DND-41 (cell line): ENCODE measurements at regions not wholly inside any gene's neighbourhood (a gene's known extent, or its start where the extent isn't known, plus 50 kb on each side); places are given as distances from the start of the nearest gene placed in this dataset.

Experiments used
- ATAC-seq: fragments of 200-7000 bp; cut with Tn5 transposase; 3 replicates; pipeline ENCODE4 v1.9.1; 2021; ENCODE audit warnings: low read depth; ENCODE audit not compliant: insufficient read depth
- DNase-seq: peaks from one replicate; pipeline ENCODE4 v3.0.0-alpha.2; 2020
- H2AFZ ChIP-seq: 2 replicates; pipeline ENCODE4 v1.6.0; 2012; ENCODE audit warnings: low read depth, low read length
- H3K27ac ChIP-seq: 2 replicates; pipeline ENCODE4 v1.5.1; 2012; ENCODE audit warnings: low read length, inconsistent platforms
- H3K27me3 ChIP-seq: fragments of 200-600 bp; sonication (generic); 2 replicates; pipeline ENCODE4 v1.6.0; 2012; ENCODE audit warnings: low read length, mild to moderate bottlenecking, inconsistent platforms; ENCODE audit not compliant: insufficient read depth, poor library complexity
- H3K36me3 ChIP-seq: 2 replicates; pipeline ENCODE4 v1.5.1; 2012; ENCODE audit warnings: low read length, inconsistent platforms; ENCODE audit not compliant: insufficient read depth
- H3K4me1 ChIP-seq: 2 replicates; pipeline ENCODE4 v1.5.1; 2012; ENCODE audit warnings: mild to moderate bottlenecking, low read length; ENCODE audit not compliant: insufficient read depth
- H3K4me2 ChIP-seq: 2 replicates; pipeline ENCODE4 v1.6.0; 2012; ENCODE audit warnings: mild to moderate bottlenecking, moderate library complexity, low read length, inconsistent platforms; ENCODE audit not compliant: insufficient read depth
- H3K4me3 ChIP-seq, 2 experiments: fragments of 200-600 bp in 1 of 2; shearing (Covaris generic) in 1 of 2; 2 replicates each; pipeline ENCODE4 v1.5.1; 2012 to 2016; ENCODE audit warnings: inconsistent platforms in 2 of 2, low read length in 2 of 2, mild to moderate bottlenecking in 2 of 2, low read depth in 1 of 2, moderate library complexity in 1 of 2
- H3K79me2 ChIP-seq: 2 replicates; pipeline ENCODE4 v1.6.0; 2012; ENCODE audit warnings: low read length, inconsistent platforms; ENCODE audit not compliant: insufficient read depth
- H3K9ac ChIP-seq: 2 replicates; pipeline ENCODE4 v1.6.0; 2012; ENCODE audit warnings: low read depth, mild to moderate bottlenecking, inconsistent platforms, low read length, moderate library complexity
- H3K9me3 ChIP-seq: 2 replicates; pipeline ENCODE4 v1.5.1; 2012; ENCODE audit warnings: low read length, moderate library complexity, mild to moderate bottlenecking, inconsistent platforms; ENCODE audit not compliant: insufficient read depth, severe bottlenecking
- H4K20me1 ChIP-seq: 2 replicates; pipeline ENCODE4 v1.6.0; 2012; ENCODE audit warnings: low read length; ENCODE audit not compliant: insufficient read depth
- CTCF ChIP-seq: IDR thresholded peaks from 2 replicates; pipeline ENCODE4 v1.5.1; 2012; ENCODE audit warnings: borderline replicate concordance, low read length, moderate library complexity, mild to moderate bottlenecking; ENCODE audit not compliant: poor library complexity, severe bottlenecking; ENCODE audit errors: extremely low read depth
- EZH2 ChIP-seq: IDR thresholded peaks from 3 replicates; pipeline ENCODE4 v1.6.1; 2012; ENCODE audit warnings: borderline replicate concordance, low read depth, mild to moderate bottlenecking, moderate library complexity, low read length, inconsistent platforms; ENCODE audit not compliant: severe bottlenecking

DNA sequence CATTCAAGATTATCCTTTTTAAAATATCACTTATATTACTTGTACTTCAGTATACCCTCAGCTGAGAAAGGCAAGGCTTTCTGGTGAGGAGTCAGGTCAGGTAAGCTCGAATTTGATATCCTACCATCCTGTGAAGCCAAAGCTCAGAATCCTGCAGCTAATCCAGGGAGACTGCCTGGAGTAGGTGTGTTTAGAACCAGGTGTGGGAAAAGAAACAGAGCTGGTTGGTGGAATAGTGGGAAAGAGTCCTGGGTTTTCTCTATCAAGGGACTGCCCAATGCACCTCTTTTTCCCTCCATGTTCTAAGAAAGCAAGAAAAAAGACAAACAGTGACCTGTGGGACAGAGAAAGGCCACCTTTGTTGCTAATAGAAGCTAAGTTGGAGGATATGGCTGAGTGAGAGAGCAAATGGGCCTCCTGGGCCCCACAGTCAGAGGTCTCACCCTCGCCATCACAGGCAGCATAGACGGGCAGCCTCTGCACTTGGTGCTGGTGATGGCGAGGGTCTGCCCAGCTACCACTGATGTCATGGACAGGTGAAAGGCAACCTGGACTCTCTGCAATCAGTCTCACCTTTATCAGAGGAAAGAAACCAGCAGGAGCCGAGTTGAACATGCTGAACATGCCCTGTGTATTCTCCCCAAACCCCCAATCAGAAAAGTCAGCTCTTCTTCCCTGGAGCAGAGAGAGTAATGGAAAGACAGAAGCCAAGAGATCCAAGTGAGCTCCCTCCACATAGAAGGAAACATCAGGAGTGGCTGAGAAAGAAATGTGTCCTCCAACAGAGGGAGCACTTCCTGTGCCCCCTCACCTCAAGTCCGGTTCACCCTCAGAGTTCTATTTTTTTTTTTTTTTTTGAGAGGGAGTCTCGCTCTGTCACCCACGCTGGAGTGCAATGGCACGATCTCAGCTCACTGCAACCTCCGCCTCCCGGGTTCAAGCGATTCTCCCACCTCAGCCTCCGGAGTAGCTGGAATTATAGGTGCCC lies 491.3 kb downstream of the BUD13 start:
- Histone ChIP-seq H3K4me3 (no peak overlapping the region), H3K27me3 (peaks cover 8% of the 10 kb centered on the region)
- DNase-seq, result no peak

DNA sequence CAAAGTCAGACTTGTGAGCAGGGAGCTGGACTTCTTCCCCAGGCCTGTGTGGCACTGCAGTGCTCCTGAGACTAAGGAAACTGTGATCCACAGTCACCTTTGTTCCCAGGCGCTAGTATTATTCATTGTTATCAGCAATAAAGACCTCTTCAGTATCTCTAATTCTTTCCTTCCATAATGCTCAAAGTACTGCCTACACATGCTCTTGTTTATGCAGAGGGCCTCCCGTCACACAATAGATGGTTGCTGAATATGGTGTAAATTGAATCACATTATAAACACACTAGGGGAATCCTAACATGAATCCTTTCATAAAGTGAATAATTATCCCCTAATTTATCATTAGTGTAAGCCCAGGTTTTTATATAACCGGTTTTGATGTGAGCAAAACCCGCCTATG lies 493.3 kb downstream of the BUD13 start:
- Histone ChIP-seq H2AFZ (no peak overlapping the region), H3K36me3 (no peaks in the 10 kb centered on the region), H3K27me3 (peaks cover 8% of the 10 kb centered on the region), H3K9me3 (no peaks in the 10 kb centered on the region), H3K4me1 (no peaks in the 10 kb centered on the region), H3K9ac (no peak overlapping the region), H3K27ac (no peak overlapping the region), H3K79me2 (no peaks in the 10 kb centered on the region), H3K4me3 (no peak overlapping the region), H4K20me1 (no peaks in the 10 kb centered on the region), H3K4me2 (no peak overlapping the region)
- no peak for TF ChIP-seq CTCF
- DNase-seq, result no peak
- ATAC-seq, result no peak

More for the DNA sequence above, 491.3 kb downstream of the BUD13 start:
- Histone ChIP-seq H3K36me3 (no peaks in the 10 kb centered on the region), H3K4me1 (no peaks in the 10 kb centered on the region), H3K9ac (no peak overlapping the region), H3K27ac (no peak overlapping the region), H3K4me2 (no peak overlapping the region), H3K79me2 (no peaks in the 10 kb centered on the region), H4K20me1 (no peaks in the 10 kb centered on the region), H3K9me3 (no peaks in the 10 kb centered on the region), H2AFZ (no peak overlapping the region)
- no peak for ATAC-seq
- TF ChIP-seq EZH2 (no peak), CTCF (peak; percentile 13)

DNA sequence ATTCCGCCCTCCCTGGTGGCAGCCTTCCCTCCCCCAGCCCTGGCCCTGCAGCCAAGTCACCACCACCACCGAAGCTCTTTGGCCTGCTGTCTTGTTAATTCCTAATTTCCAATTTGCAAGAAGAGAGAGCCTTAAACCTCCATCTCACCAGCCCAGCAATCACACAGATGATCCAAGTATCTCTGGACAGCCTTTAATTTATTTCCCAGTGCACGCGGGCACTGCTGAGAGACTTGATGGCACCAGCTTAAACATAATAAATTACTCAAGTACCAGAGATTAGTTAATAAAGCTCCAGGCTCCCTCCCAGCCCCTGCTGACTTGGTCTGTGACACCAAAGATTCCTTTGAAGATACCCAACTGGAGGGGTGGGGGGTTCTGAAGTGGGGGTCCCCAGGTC lies 494.7 kb downstream of the BUD13 start:
- Histone ChIP-seq H2AFZ (no peak overlapping the region), H3K4me3 (no peak overlapping the region), H3K9ac (no peak overlapping the region), H3K27me3 (peaks cover 4% of the 10 kb centered on the region), H3K79me2 (no peaks in the 10 kb centered on the region), H3K4me2 (no peak overlapping the region), H4K20me1 (no peaks in the 10 kb centered on the region), H3K27ac (no peak overlapping the region), H3K4me1 (no peaks in the 10 kb centered on the region), H3K36me3 (no peaks in the 10 kb centered on the region), H3K9me3 (no peaks in the 10 kb centered on the region)
- DNase-seq, result no peak
- TF ChIP-seq EZH2 (no peak), CTCF (no peak)
- ATAC-seq, result no peak
